ENCODE measurements at regions not wholly inside any gene's neighbourhood (a gene's known extent, or its start where the extent isn't known, plus 50 kb on each side); places are given as distances from the start of the nearest gene placed in this dataset.
A peak's percentile ranks its signal among the peaks of the same experiment; 100 is the strongest.

- H3K9me3 Mint-ChIP-seq (ENCODE audit: low read depth): peaks cover 5% of the 10 kb centered on the region
- ATAC-seq (peak; percentile 95), DNase-seq (peak; percentile 18)
- peaks cover 15% of the 10 kb centered on the region for H3K4me1 Mint-ChIP-seq
- ChIA-PET CTCF (interaction anchor here (0.6 kb wide), 1 partner anchor 130 kb away, joined by 4 read pairs; no protein-coding TSS in a partner anchor), POLR2A (no interaction called here)
- no peaks in the 10 kb centered on the region for H3K36me3 Mint-ChIP-seq (ENCODE audit: low read depth)
- H3K27me3 Mint-ChIP-seq: no peaks in the 10 kb centered on the region
- H3K27ac Mint-ChIP-seq: peak overlapping the region; percentile 55
- intact Hi-C loops (cut with DNase I, micrococcal nuclease): loop anchor here (1.0 to 2.0 kb wide), 3 partner anchors 94 to 252 kb away; no protein-coding TSS in a partner anchor
- no peak overlapping the region for H3K4me3 Mint-ChIP-seq
Measured at GRCh38 chr6:146950351-146950835, 253.8 kb upstream of the STXBP5 start.

DNA sequence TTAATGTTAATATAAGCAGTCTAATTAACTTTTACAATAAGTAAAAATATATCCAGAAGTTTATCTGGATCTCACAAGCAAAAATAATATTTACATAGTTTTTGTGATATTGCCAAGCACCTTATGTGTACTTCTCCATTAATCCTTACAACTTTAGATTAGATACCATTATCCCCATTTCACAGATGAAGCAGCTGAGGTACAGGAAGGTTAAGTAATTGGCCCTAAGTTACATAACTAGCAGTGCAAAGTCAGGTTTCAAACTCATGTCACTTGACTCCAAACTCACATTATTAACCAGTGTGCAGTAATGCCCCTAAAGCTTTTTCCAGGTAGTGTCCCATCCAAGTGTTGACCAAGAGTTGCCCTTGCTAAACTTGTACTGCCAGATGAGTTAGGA is 248.6 kb upstream of the STXBP5 start:
- no peak for ATAC-seq
- Mint-ChIP-seq H3K27me3 (no peaks in the 10 kb centered on the region), H3K9me3 (ENCODE audit: low read depth) (no peaks in the 10 kb centered on the region), H3K27ac (no peak overlapping the region), H3K36me3 (ENCODE audit: low read depth) (no peaks in the 10 kb centered on the region), H3K4me1 (peaks cover 5% of the 10 kb centered on the region), H3K4me3 (no peak overlapping the region)
- POLR2A ChIA-PET: no interaction called here
- CTCF ChIA-PET: no interaction called here
- intact Hi-C loops (cut with DNase I, micrococcal nuclease): no loop called here
- no peak for DNase-seq

DNA sequence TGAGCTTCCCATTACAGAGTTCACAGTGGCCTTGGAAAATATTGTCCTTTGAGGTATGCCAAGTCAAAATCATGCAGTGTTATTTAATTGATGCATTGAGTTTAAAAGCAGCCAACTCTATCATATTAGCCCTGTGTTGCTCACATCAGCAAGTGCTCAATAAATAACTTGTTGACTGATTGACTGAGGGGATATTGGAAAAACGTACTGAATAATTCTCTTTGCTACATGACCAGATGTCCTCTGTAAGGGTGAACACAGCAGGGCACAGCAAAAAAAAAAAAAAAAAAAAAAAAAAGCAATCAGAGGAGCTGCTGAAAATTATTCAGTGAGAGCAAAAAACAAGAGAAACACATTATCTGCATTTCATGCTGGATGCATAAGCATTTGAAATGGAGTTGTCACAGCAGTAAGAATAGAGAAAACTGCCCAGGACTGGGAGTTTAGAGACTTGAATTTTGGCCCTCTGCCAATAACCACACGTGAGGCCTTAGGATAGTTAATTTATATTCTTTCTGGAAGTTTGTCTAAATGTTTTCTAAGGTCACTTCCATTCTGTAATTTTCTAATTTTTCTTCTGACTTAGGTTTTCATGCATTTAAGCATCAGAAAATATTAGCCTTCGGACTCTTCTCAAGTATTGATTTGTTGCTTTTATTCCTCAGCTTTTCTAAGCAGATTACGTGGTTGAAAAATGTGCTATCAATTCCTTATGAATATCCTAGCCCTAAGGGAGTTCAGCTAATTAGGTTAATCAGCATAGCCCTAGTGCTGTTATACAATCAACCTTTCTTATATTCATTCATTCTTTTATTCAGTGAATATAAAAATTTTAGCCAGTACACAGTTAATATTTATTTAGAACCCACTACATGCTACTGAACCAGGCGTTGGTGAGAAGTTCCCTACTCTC is 246.8 kb upstream of the STXBP5 start:
- ATAC-seq (no peak), DNase-seq (no peak)
- Mint-ChIP-seq H3K4me3 (no peak overlapping the region), H3K36me3 (ENCODE audit: low read depth) (no peaks in the 10 kb centered on the region), H3K27me3 (no peaks in the 10 kb centered on the region), H3K4me1 (no peaks in the 10 kb centered on the region), H3K9me3 (ENCODE audit: low read depth) (no peaks in the 10 kb centered on the region), H3K27ac (no peak overlapping the region)
- intact Hi-C loops (cut with DNase I, micrococcal nuclease): no loop called here
- ChIA-PET CTCF (interaction anchor here (0.6 kb wide), 1 partner anchor 99 kb away, joined by 3 read pairs; no protein-coding TSS in a partner anchor), POLR2A (no interaction called here)

DNA sequence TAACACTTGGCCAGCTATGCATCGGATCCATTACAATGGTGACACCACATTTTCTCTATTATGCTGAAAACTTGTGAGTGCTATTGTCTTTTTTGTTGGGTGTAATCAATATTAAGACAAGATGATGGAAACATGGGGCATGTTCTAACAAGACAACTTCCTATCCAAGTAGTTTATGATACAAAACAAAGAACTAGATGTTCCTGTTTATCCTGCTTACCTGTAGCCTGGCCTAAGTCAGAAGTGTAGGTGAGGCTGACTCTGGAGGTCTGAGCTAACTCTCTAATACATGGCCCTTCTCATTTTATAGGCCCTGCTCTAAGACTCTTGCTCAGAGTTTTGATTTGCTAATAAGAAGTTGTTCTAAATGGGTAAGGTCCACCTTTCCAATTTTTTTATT is 242.4 kb upstream of the STXBP5 start:
- H3K27ac Mint-ChIP-seq: no peak overlapping the region
- DNase-seq (no peak), ATAC-seq (no peak)
- peaks cover 17% of the 10 kb centered on the region for H3K9me3 Mint-ChIP-seq (ENCODE audit: low read depth)
- H3K27me3 Mint-ChIP-seq: no peaks in the 10 kb centered on the region
- intact Hi-C loops (cut with DNase I, micrococcal nuclease): no loop called here
- peaks cover 5% of the 10 kb centered on the region for H3K36me3 Mint-ChIP-seq (ENCODE audit: low read depth)
- ChIA-PET CTCF (no interaction called here), POLR2A (no interaction called here)
- H3K4me3 Mint-ChIP-seq: no peak overlapping the region
- H3K4me1 Mint-ChIP-seq: no peaks in the 10 kb centered on the region

DNA sequence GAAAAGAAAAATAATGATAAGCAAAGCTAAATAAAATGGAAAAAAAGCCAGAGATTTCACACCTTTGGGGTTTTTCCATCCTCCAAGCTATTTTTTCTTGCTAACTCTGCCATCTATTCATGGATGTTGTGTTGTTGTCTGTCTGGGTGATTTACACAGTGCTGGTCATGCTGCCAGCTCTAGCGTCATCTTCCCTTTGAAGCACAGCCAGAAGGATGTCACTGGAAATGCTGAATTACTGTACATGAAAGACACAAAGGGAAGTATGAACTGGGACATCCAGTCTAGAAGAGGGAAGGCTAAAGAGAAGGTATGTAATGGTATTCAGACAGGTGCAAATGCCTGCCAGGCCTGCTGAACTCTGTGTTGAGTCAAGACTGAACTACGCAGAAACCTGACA is 241.9 kb upstream of the STXBP5 start:
- DNase-seq: no peak
- no peak for ATAC-seq
- Mint-ChIP-seq H3K9me3 (ENCODE audit: low read depth) (peaks cover 17% of the 10 kb centered on the region), H3K4me3 (no peak overlapping the region), H3K27me3 (no peaks in the 10 kb centered on the region), H3K36me3 (ENCODE audit: low read depth) (peaks cover 5% of the 10 kb centered on the region), H3K4me1 (no peaks in the 10 kb centered on the region), H3K27ac (no peak overlapping the region)
- POLR2A ChIA-PET: no interaction called here
- intact Hi-C loops (cut with DNase I, micrococcal nuclease): no loop called here
- CTCF ChIA-PET: interaction anchor here (0.6 kb wide), 1 partner anchor 66 kb away, joined by 4 read pairs; no protein-coding TSS in a partner anchor

DNA sequence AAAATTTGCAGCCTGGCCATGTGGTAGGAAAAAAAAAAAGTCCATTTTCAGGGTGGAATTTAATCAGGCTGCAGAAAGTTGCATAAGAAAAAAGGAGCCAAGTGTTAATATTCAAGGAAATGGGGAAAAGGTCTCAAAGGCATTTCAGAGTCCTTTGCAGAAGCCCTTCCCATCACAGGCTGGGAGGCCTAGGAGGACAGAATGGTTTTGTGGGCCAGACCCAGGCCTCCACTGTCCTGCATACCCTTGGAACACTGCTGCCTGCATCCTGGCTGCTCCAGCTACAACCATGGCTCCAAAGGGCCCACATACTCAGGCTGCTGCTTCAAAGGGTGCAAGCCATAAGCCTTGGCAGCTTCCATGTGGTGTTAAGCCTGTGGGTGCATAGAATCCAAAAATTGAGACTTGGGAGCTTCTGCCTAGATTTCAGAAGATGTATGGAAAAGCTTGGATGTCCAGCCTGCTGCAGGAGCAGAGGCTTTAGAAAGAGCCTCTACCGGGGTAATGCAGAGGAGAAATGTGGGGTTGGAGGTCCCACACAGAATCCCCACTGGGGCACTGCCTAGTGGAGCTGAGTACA is 239.0 kb upstream of the STXBP5 start:
- peak; percentile 7 for DNase-seq
- ChIA-PET CTCF (interaction anchor here (0.6 kb wide), 1 partner anchor 1861 kb away, joined by 3 read pairs; no protein-coding TSS in a partner anchor), POLR2A (no interaction called here)
- Mint-ChIP-seq H3K4me3 (no peak overlapping the region), H3K27me3 (no peaks in the 10 kb centered on the region), H3K27ac (no peak overlapping the region), H3K9me3 (ENCODE audit: low read depth) (peaks cover 17% of the 10 kb centered on the region), H3K4me1 (no peaks in the 10 kb centered on the region), H3K36me3 (ENCODE audit: low read depth) (peaks cover 5% of the 10 kb centered on the region)
- intact Hi-C loops (cut with DNase I, micrococcal nuclease): no loop called here
- ATAC-seq: no peak

GRCh38 chr6:146968041-146968760 is 236.0 kb upstream of the STXBP5 start:
- ChIA-PET CTCF (no interaction called here), POLR2A (no interaction called here)
- intact Hi-C loops (cut with DNase I, micrococcal nuclease): no loop called here
- H3K27ac Mint-ChIP-seq: no peak overlapping the region
- H3K9me3 Mint-ChIP-seq (ENCODE audit: low read depth): peaks cover 17% of the 10 kb centered on the region
- H3K4me3 Mint-ChIP-seq: no peak overlapping the region
- H3K4me1 Mint-ChIP-seq: no peaks in the 10 kb centered on the region
- ATAC-seq (no peak), DNase-seq (no peak)
- H3K27me3 Mint-ChIP-seq: no peaks in the 10 kb centered on the region
- peaks cover 5% of the 10 kb centered on the region for H3K36me3 Mint-ChIP-seq (ENCODE audit: low read depth)

DNA sequence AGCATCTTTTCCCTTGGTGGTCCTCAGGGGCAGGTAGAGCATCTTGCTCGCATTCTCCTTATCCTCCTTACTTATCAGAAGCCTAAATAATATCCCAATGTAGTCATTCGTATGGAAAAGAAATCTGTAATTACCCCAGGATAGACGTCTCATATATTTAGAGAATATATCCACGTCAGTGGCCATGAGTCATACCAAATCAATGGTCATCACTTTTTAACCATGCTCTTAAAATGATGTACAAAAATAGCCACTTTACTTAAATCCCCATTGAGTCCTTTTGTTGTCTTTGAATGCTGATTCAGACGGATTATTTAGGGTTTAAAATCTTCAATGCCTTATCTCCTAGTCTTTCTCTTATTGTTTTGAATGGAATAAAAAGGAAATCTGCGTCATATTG is 231.7 kb upstream of the STXBP5 start:
- Mint-ChIP-seq H3K27ac (no peak overlapping the region), H3K27me3 (no peaks in the 10 kb centered on the region), H3K9me3 (ENCODE audit: low read depth) (no peaks in the 10 kb centered on the region), H3K36me3 (ENCODE audit: low read depth) (no peaks in the 10 kb centered on the region), H3K4me3 (no peak overlapping the region), H3K4me1 (no peaks in the 10 kb centered on the region)
- CTCF ChIA-PET: no interaction called here
- DNase-seq: no peak
- POLR2A ChIA-PET: no interaction called here
- ATAC-seq: no peak
- intact Hi-C loops (cut with DNase I, micrococcal nuclease): no loop called here

DNA sequence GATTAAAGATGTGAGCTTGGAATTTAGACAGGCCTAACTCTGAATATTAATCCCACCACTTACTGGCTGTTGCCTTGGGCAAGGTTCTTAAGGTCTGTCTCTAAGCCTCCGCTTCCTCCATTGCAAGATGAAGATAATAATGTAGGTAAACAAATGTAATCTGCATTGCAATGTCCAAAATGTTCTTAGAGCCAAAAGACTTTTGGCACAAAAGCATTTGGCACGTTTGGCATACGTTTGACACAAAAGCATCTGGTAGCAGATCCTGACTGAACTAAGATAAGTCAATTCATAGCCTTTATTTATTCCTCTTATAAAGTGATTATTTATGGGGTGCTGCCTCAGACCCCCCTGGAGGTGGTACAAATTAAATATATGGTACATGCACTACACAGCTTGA is 229.9 kb upstream of the STXBP5 start:
- Mint-ChIP-seq H3K27ac (no peak overlapping the region), H3K27me3 (no peaks in the 10 kb centered on the region), H3K9me3 (ENCODE audit: low read depth) (no peaks in the 10 kb centered on the region), H3K36me3 (ENCODE audit: low read depth) (no peaks in the 10 kb centered on the region), H3K4me1 (no peaks in the 10 kb centered on the region), H3K4me3 (no peak overlapping the region)
- POLR2A ChIA-PET: no interaction called here
- CTCF ChIA-PET: no interaction called here
- ATAC-seq: no peak
- no peak for DNase-seq
- intact Hi-C loops (cut with DNase I, micrococcal nuclease): no loop called here

DNA sequence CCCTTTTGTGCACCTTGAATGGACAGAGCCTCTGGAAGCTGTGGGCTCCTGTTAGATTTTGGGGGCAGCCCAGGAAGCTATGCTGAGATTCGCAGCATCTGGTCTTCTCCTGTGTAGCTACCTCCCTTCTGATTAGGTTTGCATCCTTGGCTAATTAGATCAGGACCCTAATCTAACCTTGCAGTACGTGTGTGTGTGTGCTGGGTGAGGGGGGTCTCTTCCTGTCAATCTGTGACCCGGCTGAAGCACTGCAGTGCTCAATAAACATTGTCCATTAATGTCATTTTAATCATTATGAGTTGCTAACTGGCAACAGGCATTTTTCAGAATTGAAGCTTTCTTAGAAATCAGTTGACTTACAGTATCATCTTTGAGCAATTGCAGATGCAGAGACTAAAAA is 229.1 kb upstream of the STXBP5 start:
- Mint-ChIP-seq H3K36me3 (ENCODE audit: low read depth) (no peaks in the 10 kb centered on the region), H3K9me3 (ENCODE audit: low read depth) (no peaks in the 10 kb centered on the region), H3K4me3 (no peak overlapping the region), H3K27ac (no peak overlapping the region), H3K27me3 (no peaks in the 10 kb centered on the region), H3K4me1 (no peaks in the 10 kb centered on the region)
- intact Hi-C loops (cut with DNase I, micrococcal nuclease): no loop called here
- DNase-seq (no peak), ATAC-seq (no peak)
- CTCF ChIA-PET: no interaction called here
- POLR2A ChIA-PET: no interaction called here

- Mint-ChIP-seq H3K27me3 (no peaks in the 10 kb centered on the region), H3K27ac (no peak overlapping the region), H3K9me3 (ENCODE audit: low read depth) (no peaks in the 10 kb centered on the region), H3K36me3 (ENCODE audit: low read depth) (no peaks in the 10 kb centered on the region), H3K4me1 (no peaks in the 10 kb centered on the region), H3K4me3 (no peak overlapping the region)
- intact Hi-C loops (cut with DNase I, micrococcal nuclease): no loop called here
- CTCF ChIA-PET: no interaction called here
- DNase-seq (no peak), ATAC-seq (no peak)
- POLR2A ChIA-PET: no interaction called here
Measured at GRCh38 chr6:146980900-146981329, 223.3 kb upstream of the STXBP5 start.

- CTCF ChIA-PET: no interaction called here
- Mint-ChIP-seq H3K36me3 (ENCODE audit: low read depth) (no peaks in the 10 kb centered on the region), H3K4me3 (no peak overlapping the region), H3K9me3 (ENCODE audit: low read depth) (peaks cover under 1% of the 10 kb centered on the region), H3K4me1 (no peaks in the 10 kb centered on the region), H3K27ac (no peak overlapping the region), H3K27me3 (no peaks in the 10 kb centered on the region)
- ATAC-seq (no peak), DNase-seq (no peak)
- intact Hi-C loops (cut with DNase I, micrococcal nuclease): no loop called here
- POLR2A ChIA-PET: no interaction called here
Measured at GRCh38 chr6:146981981-146982380, 222.2 kb upstream of the STXBP5 start.
